ENCODE measurements at regions not wholly inside any gene's neighbourhood (a gene's known extent, or its start where the extent isn't known, plus 50 kb on each side); places are given as distances from the start of the nearest gene placed in this dataset.

GRCh38 chr16:86768228-86768791 is 190.0 kb downstream of the FOXL1 start:
- ChIA-PET CTCF (interaction anchor here (0.5 kb wide), 1 partner anchor 55 kb away, joined by 3 read pairs; no protein-coding TSS in a partner anchor), POLR2A (ENCODE audit: low non-redundant PET) (no interaction called here)
- no peak overlapping the region for H3K27ac ChIP-seq
- DNase-seq (ENCODE audit: low spot score) = no peak
- no peak for TF ChIP-seq CTCF (conservative IDR thresholded peaks at IDR 0.05; ENCODE audit: low read depth)

GRCh38 chr16:86768999-86769398 is 190.7 kb downstream of the FOXL1 start:
- H3K27ac ChIP-seq = no peak overlapping the region
- peak; percentile 47 for DNase-seq (ENCODE audit: low spot score)
- CTCF ChIA-PET = no interaction called here
- no peak for TF ChIP-seq CTCF (conservative IDR thresholded peaks at IDR 0.05; ENCODE audit: low read depth)
- POLR2A ChIA-PET (ENCODE audit: low non-redundant PET) = no interaction called here

GRCh38 chr16:86771506-86772460 is 193.4 kb downstream of the FOXL1 start:
- ChIA-PET CTCF (interaction anchor here (0.6 kb wide), 1 partner anchor 251 kb away, joined by 4 read pairs; no protein-coding TSS in a partner anchor), POLR2A (ENCODE audit: low non-redundant PET) (no interaction called here)
- TF ChIP-seq CTCF (conservative IDR thresholded peaks at IDR 0.05; ENCODE audit: low read depth) = no peak
- no peak for DNase-seq (ENCODE audit: low spot score)
- H3K27ac ChIP-seq = no peak overlapping the region

GRCh38 chr16:86772671-86773353 is 194.5 kb downstream of the FOXL1 start:
- H3K27ac ChIP-seq = no peak overlapping the region
- POLR2A ChIA-PET (ENCODE audit: low non-redundant PET) = no interaction called here
- CTCF ChIA-PET = interaction anchor here (0.6 kb wide), 1 partner anchor 101 kb away, joined by 3 read pairs; no protein-coding TSS in a partner anchor
- no peak for DNase-seq (ENCODE audit: low spot score)
- TF ChIP-seq CTCF (conservative IDR thresholded peaks at IDR 0.05; ENCODE audit: low read depth) = no peak

- TF ChIP-seq CTCF (conservative IDR thresholded peaks at IDR 0.05; ENCODE audit: low read depth) = no peak
Observed at GRCh38 chr16:86773354-86773715, 195.0 kb downstream of the FOXL1 start.

GRCh38 chr16:86774931-86775330 is 196.6 kb downstream of the FOXL1 start:
- ChIA-PET POLR2A (ENCODE audit: low non-redundant PET) (no interaction called here), CTCF (no interaction called here)
- no peak for DNase-seq (ENCODE audit: low spot score)
- no peak for TF ChIP-seq CTCF (conservative IDR thresholded peaks at IDR 0.05; ENCODE audit: low read depth)
- H3K27ac ChIP-seq = no peak overlapping the region

More at GRCh38 chr16:86773354-86773715, 195.0 kb downstream of the FOXL1 start:
- POLR2A ChIA-PET (ENCODE audit: low non-redundant PET) = interaction anchor here (0.5 kb wide), 1 partner anchor 197 kb away, joined by 5 read pairs; no protein-coding TSS in a partner anchor
- CTCF ChIA-PET = no interaction called here
- H3K27ac ChIP-seq = no peak overlapping the region
- no peak for DNase-seq (ENCODE audit: low spot score)

Measured in RWPE1 (cell line).